ENCODE measurements at regions not wholly inside any gene's neighbourhood (a gene's known extent, or its start where the extent isn't known, plus 50 kb on each side); places are given as distances from the start of the nearest gene placed in this dataset.

- DNase-seq = no peak
- no peaks in the 10 kb centered on the region for H3K4me1 ChIP-seq
- no peak for TF ChIP-seq POLR2A (IDR thresholded peaks at IDR 0.05)
- no peak for TF ChIP-seq CTCF (IDR thresholded peaks at IDR 0.05)
- no peaks in the 10 kb centered on the region for H3K9me3 ChIP-seq
- H3K4me3 ChIP-seq = no peak overlapping the region
- 73 to 76% methylated on average over 12 of the region's 12 CpGs for WGBS, 2 donors
- H3K27ac ChIP-seq = no peak overlapping the region
- no peaks in the 10 kb centered on the region for H3K36me3 ChIP-seq (ENCODE audit: low read depth, missing control alignments)
- no peaks in the 10 kb centered on the region for H3K27me3 ChIP-seq
- intact Hi-C loops (cut with DNase I; ENCODE audit: low total_unique reads) = no loop called here
These were observed 366.3 kb upstream of the XYLT1 start for GRCh38 chr16:17836868-17837602.

DNA sequence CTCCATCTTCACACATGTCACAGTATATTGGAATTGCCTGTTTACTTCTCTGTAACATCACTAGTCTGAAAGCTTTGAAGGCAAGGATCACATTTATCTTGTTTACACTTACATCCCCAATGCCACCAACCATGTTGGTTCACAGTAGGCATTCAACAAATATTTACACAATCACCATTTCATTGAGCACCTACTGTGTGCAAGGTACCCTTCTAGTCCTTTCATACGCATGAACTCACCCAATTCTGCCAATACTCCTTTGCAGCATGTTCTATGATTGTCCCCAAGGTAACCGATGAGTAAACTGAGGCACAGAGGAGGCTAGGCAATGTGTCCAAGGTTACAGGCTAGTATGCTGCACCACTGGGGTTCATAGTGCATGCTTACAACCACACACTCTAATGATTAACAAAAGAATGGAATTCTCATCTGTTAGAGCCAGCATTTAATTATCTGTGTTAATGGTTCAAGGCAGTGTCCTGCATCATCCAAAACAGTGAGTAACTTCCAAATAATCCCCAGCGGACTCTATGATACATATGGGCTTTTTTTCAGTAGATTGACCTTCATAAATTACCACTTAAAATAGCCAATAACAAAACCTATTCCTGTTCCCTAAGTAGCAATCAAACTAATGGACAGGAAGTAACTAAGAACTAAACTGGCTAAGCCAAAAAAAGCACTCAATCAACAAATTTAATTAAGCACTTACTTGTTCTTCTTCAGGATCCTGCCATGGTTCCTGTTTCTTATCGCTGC, 364.5 kb upstream of the XYLT1 start:
- H3K27ac ChIP-seq = no peak overlapping the region
- WGBS, 2 donors = 77 to 84% methylated on average over 4 of the region's 4 CpGs
- no peak overlapping the region for H3K4me3 ChIP-seq
- DNase-seq = no peak
- no peaks in the 10 kb centered on the region for H3K36me3 ChIP-seq (ENCODE audit: low read depth, missing control alignments)
- H3K27me3 ChIP-seq = no peaks in the 10 kb centered on the region
- TF ChIP-seq POLR2A (IDR thresholded peaks at IDR 0.05) (no peak), CTCF (IDR thresholded peaks at IDR 0.05) (no peak)
- H3K4me1 ChIP-seq = no peaks in the 10 kb centered on the region
- no peaks in the 10 kb centered on the region for H3K9me3 ChIP-seq
- intact Hi-C loops (cut with DNase I; ENCODE audit: low total_unique reads) = no loop called here

DNA sequence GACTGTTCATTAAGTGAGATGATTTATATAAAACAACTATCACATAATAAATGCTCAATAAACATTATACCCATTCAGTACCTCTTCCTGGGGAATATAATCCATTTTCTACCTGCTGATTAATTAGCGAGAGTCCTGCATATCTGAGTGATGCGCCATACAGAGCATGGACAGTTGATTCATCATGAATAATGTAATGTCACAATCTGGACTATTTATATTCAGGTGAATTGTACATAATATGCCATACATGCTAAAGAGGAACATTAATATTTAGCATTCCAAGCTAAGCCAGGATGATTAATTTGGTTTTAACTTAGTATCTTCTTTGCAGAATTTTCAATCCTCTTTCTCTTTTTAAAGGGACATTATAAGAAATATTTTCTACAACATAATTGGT, 362.0 kb upstream of the XYLT1 start:
- Histone ChIP-seq H3K36me3 (ENCODE audit: low read depth, missing control alignments) (no peaks in the 10 kb centered on the region), H3K4me3 (no peak overlapping the region), H3K9me3 (no peaks in the 10 kb centered on the region), H3K27ac (no peak overlapping the region), H3K4me1 (no peaks in the 10 kb centered on the region), H3K27me3 (no peaks in the 10 kb centered on the region)
- 94% methylated on average over 2 of the region's 2 CpGs for WGBS, 2 donors
- DNase-seq = no peak
- intact Hi-C loops (cut with DNase I; ENCODE audit: low total_unique reads) = no loop called here
- TF ChIP-seq CTCF (IDR thresholded peaks at IDR 0.05) = no peak
- no peak for TF ChIP-seq POLR2A (IDR thresholded peaks at IDR 0.05)

DNA sequence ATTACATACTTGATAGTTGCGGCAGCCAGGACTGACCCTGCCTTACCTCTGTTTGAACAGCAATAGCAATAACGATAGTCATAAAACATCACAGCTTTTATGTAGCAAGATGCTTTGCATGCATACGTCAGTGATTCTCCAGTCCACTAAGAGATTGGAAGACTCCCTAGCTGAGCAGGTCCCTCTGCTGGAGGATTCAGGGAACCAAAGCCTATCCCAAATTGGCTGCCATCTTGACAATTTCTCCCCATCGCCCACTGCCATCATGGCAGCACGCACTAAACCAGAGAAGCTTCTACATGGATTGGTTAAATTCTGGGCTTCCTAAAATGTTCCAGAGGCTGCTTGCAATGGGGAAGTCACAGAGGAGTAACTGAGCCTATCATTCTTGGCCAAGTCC, 360.6 kb upstream of the XYLT1 start:
- no peaks in the 10 kb centered on the region for H3K9me3 ChIP-seq
- no peak for DNase-seq
- H3K27ac ChIP-seq = no peak overlapping the region
- H3K4me1 ChIP-seq = no peaks in the 10 kb centered on the region
- TF ChIP-seq CTCF (IDR thresholded peaks at IDR 0.05) (no peak), POLR2A (IDR thresholded peaks at IDR 0.05) (no peak)
- H3K27me3 ChIP-seq = no peaks in the 10 kb centered on the region
- WGBS, 2 donors = 69 to 79% methylated on average over 5 of the region's 5 CpGs
- intact Hi-C loops (cut with DNase I; ENCODE audit: low total_unique reads) = no loop called here
- no peaks in the 10 kb centered on the region for H3K36me3 ChIP-seq (ENCODE audit: low read depth, missing control alignments)
- H3K4me3 ChIP-seq = no peak overlapping the region
